ENCODE measurements at regions not wholly inside any gene's neighbourhood (a gene's known extent, or its start where the extent isn't known, plus 50 kb on each side); places are given as distances from the start of the nearest gene placed in this dataset.

- no peak for TF ChIP-seq CTCF (IDR thresholded peaks at IDR 0.05; ENCODE audit: insufficient read depth, low read length, poor library complexity, severe bottlenecking)
- TF ChIP-seq EZH2phosphoT487 (conservative IDR thresholded peaks at IDR 0.05; ENCODE audit: low read length): no peak
Observed at GRCh38 chr5:89498699-89499098, 615.7 kb upstream of the MEF2C start.

All from SU-DHL-6 (cell line).